Mucosa of descending colon (tissue), 3 donors: ENCODE measurements at regions not wholly inside any gene's neighbourhood (a gene's known extent, or its start where the extent isn't known, plus 50 kb on each side); places are given as distances from the start of the nearest gene placed in this dataset.

ENCODE experiments used
- ATAC-seq: fragments of 200-7000 bp; cut with Tn5 transposase; one replicate; pipeline ENCODE4 v1.9.1; 2020; ENCODE audit warnings: mild to moderate bottlenecking, moderate library complexity
- DNase-seq, 3 donors: peaks; one replicate each; pipeline ENCODE4 v3.0.0-alpha.2; 2020
- H3K36me3 ChIP-seq: fragments of 200-600 bp; one replicate; pipeline ENCODE4 v1.8.0; 2021; ENCODE audit warnings: low read depth, mild to moderate bottlenecking
- H3K4me1 ChIP-seq: fragments of 200-600 bp; one replicate; pipeline ENCODE4 v1.8.0; 2021; ENCODE audit warnings: low read depth, mild to moderate bottlenecking
- H3K4me3 ChIP-seq: fragments of 200-600 bp; one replicate; pipeline ENCODE4 v1.8.0; 2021; ENCODE audit warnings: mild to moderate bottlenecking
- H3K9me3 ChIP-seq: fragments of 200-600 bp; one replicate; pipeline ENCODE4 v1.8.0; 2021; ENCODE audit warnings: mild to moderate bottlenecking
- intact Hi-C, 2 donors: fragments of 100-400 bp; cut with DNase I in 1 of 2; cut with micrococcal nuclease in 1 of 2; formaldehyde crosslinking; loops; one replicate each; pipeline versions ENCODE4 v1.11.0 to v1.11.1; 2022; cut with DNase I, micrococcal nuclease
- TF ChIP-seq, protein P1 (sequence below): fragments of 200-600 bp; IDR thresholded peaks from one replicate; pipeline ENCODE4 v1.8.0; 2022; ENCODE audit warnings: antibody characterized with exemption, mild to moderate bottlenecking
- donor health status: DM: no; HTN: no; CAD: no; lungs with moderate emphysema.
- donor health status: DM: no; HTN: no; CAD: no.
- donor health status: DM: no; HTN: yes; CAD: no.

DNA sequence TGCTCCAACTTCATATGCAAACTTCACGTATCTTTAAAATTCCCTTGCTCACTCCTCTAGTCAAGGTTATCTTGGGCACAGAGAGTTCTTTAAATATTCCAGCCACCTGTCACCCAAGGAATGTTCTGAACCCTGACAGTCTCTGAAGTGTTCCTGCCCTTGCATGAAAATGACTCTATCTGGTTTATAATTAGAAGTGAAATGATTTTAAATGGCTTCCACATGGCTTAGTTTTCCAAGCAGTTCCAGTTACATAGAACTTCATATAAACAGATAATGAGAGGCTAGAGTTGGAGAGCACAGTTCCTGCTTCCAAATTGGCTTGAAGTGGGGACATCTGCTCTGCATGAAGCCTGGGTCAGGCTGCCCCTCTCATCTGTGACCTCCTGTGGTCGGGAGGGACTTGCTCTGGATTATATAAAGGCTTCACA is 81.9 kb downstream of the SLC4A3 start:
- TF ChIP-seq, protein P1, sequence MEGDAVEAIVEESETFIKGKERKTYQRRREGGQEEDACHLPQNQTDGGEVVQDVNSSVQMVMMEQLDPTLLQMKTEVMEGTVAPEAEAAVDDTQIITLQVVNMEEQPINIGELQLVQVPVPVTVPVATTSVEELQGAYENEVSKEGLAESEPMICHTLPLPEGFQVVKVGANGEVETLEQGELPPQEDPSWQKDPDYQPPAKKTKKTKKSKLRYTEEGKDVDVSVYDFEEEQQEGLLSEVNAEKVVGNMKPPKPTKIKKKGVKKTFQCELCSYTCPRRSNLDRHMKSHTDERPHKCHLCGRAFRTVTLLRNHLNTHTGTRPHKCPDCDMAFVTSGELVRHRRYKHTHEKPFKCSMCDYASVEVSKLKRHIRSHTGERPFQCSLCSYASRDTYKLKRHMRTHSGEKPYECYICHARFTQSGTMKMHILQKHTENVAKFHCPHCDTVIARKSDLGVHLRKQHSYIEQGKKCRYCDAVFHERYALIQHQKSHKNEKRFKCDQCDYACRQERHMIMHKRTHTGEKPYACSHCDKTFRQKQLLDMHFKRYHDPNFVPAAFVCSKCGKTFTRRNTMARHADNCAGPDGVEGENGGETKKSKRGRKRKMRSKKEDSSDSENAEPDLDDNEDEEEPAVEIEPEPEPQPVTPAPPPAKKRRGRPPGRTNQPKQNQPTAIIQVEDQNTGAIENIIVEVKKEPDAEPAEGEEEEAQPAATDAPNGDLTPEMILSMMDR, result no peak
- Histone ChIP-seq H3K4me3 (no peak overlapping the region), H3K4me1 (no peaks in the 10 kb centered on the region), H3K9me3 (no peaks in the 10 kb centered on the region), H3K36me3 (no peaks in the 10 kb centered on the region)
- DNase-seq (peak in 1 of 3 donors; percentile 16), ATAC-seq (no peak)
- intact Hi-C loops, result no loop called here

DNA sequence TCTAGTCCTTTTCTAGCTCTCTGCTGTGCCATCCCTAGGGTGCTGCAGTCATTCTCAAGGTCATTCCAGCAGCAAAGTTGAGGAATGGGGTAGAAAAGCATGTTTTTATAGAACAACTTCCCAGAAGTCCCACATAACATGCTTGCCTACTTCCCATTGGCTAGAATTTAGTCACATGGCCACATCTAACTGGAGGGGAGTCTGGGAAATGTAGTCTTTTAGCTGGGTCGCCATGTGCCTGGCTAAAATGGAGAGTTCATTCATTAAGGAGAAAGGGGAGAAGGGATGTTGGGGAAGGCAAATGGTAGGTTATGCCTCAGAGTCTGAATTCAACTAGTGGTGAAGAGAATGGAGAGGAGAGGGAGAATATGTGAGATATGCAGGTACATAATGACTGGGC is 85.7 kb downstream of the SLC4A3 start:
- no peak for ATAC-seq
- H3K36me3 ChIP-seq, result no peaks in the 10 kb centered on the region
- H3K9me3 ChIP-seq, result no peaks in the 10 kb centered on the region
- TF ChIP-seq, protein P1, result no peak
- intact Hi-C loops, result no loop called here
- DNase-seq, result no peak
- no peaks in the 10 kb centered on the region for H3K4me1 ChIP-seq
- no peak overlapping the region for H3K4me3 ChIP-seq

DNA sequence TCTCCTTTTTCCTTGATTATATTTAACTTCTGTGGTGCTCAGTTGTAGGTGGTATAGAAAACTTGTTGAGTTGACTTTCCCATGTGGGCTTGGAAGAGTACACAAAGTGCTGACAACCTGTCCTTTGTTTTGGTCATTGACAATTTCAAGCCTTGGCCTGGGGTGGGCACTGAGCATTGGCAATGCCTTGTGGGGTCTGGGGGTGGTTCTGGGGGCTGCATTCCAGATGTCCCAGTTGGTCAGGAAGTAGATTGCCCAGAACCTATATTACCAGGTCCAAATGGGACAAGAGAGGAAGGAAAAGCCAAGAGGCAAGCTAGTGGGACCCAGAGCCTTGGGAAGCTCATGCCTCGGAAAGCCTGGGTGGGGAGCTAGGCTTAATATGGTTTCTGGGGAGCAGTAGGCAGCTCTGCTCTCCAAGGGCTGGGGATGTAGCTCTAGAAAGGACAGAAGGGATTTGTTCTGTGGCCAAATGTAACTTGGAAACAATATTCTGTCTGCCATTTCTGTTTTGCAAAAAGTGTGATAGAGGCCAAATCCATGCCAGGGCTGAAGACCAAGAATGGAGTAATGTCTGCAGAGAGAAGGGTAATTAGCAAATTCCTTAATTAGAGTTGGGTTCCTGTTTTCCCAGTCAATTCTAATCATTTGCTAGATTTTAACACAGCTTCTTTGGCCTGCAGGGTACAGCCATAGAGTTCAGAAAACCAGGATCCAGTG is 87.4 kb downstream of the SLC4A3 start:
- intact Hi-C loops, result no loop called here
- TF ChIP-seq, protein P1, result no peak
- Histone ChIP-seq H3K4me3 (no peak overlapping the region), H3K4me1 (no peaks in the 10 kb centered on the region), H3K36me3 (no peaks in the 10 kb centered on the region), H3K9me3 (no peaks in the 10 kb centered on the region)
- DNase-seq, result no peak
- no peak for ATAC-seq

DNA sequence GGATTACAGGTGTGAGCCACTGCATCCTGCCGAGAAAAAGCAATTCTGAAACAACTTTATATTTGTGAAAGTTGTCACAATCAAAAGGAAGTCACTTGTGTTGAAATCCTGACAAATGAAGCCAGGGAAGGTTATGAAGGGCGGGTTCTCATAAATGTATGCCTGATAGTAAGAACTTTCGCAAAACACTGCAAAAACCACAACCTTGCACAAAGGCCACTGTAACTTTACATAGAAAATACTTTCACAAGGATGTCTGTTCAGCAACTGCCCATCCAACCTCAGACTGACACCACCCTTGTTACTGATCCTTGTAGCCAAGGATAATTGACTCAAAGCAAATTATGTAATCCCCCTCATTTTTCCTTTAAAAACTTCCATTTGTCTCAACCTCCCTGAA is 90.6 kb downstream of the SLC4A3 start:
- DNase-seq (no peak), ATAC-seq (no peak)
- H3K9me3 ChIP-seq, result no peaks in the 10 kb centered on the region
- H3K4me1 ChIP-seq, result no peaks in the 10 kb centered on the region
- no peaks in the 10 kb centered on the region for H3K36me3 ChIP-seq
- TF ChIP-seq, protein P1, result no peak
- H3K4me3 ChIP-seq, result no peak overlapping the region
- intact Hi-C loops, result no loop called here

DNA sequence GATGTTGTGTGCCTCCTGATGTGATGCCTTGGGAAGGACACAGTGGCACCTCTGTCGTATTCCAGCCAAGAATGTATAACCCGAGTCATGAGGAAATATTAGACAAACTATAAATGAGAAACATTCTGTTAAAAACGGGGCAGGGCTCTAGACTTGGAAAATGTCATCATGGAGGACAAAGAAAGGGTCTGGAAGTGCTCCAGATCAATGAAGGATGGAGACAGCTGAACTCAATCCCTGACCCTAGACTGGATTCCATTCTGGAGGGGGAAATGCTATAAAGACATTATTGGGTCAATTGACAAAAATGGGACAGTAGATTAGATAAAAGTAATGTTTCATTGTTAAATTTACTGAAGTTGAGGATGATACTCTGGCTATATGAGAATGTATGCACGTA is 92.1 kb downstream of the SLC4A3 start:
- TF ChIP-seq, protein P1, result no peak
- H3K36me3 ChIP-seq, result no peaks in the 10 kb centered on the region
- intact Hi-C loops, result no loop called here
- no peak for DNase-seq
- no peaks in the 10 kb centered on the region for H3K4me1 ChIP-seq
- no peak overlapping the region for H3K4me3 ChIP-seq
- no peaks in the 10 kb centered on the region for H3K9me3 ChIP-seq
- ATAC-seq, result no peak

DNA sequence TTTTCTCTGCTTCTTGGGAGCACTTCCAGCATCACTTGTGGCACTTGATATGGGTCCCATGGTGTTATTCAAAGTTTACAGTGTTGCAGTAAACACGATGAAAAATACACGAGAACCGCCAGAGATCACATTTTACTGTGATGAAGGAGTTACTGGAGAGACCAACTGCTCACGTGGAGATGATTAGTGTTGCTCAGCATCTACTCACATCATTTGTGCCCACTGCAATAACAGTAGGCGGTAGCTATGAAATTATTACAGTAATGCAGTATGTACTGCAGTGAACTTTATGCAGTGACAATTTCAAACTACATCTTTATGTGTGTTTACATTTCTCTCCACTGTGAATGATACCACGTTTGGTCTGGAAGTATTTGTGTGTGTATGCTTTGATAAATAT is 93.5 kb downstream of the SLC4A3 start:
- intact Hi-C loops, result no loop called here
- H3K36me3 ChIP-seq, result no peaks in the 10 kb centered on the region
- no peaks in the 10 kb centered on the region for H3K9me3 ChIP-seq
- no peak overlapping the region for H3K4me3 ChIP-seq
- no peak for DNase-seq
- TF ChIP-seq, protein P1, result no peak
- no peak for ATAC-seq
- H3K4me1 ChIP-seq, result no peaks in the 10 kb centered on the region
